HG03045 (cell line): ENCODE measurements at regions not wholly inside any gene's neighbourhood (a gene's known extent, or its start where the extent isn't known, plus 50 kb on each side); places are given as distances from the start of the nearest gene placed in this dataset.

Source experiments
- ATAC-seq: cut with Tn5 transposase; IDR thresholded peaks from one replicate; pipeline ENCODE4 v1.9.1; 2021; ENCODE audit warnings: mild to moderate bottlenecking, moderate library complexity; ENCODE audit not compliant: unreplicated experiment

GRCh38 chr2:212628586-212628985, 90.0 kb upstream of the ERBB4 start:
- ATAC-seq = no peak

- ATAC-seq = no peak
These were observed 87.8 kb upstream of the ERBB4 start for GRCh38 chr2:212626371-212626918.

DNA sequence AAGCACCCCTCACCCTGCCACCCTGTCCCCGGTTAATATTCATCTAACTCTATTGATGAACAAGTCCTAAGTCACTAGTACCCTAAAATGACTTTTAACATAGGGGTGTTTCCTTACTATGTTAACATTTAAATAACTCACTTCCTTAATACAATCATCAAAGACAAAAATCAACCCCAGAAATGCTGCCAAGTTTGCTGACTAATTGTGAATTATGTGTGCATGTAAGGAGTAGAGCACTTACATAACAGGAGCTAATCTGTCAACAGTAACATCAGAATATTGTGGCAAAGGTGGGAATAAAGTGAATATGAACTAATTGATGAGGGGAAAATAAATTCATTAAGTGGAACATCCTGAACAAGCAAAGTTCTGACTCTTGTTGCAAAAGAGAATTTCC, 81.4 kb upstream of the ERBB4 start:
- ATAC-seq = no peak

GRCh38 chr2:212618636-212619035, 80.0 kb upstream of the ERBB4 start:
- no peak for ATAC-seq

DNA sequence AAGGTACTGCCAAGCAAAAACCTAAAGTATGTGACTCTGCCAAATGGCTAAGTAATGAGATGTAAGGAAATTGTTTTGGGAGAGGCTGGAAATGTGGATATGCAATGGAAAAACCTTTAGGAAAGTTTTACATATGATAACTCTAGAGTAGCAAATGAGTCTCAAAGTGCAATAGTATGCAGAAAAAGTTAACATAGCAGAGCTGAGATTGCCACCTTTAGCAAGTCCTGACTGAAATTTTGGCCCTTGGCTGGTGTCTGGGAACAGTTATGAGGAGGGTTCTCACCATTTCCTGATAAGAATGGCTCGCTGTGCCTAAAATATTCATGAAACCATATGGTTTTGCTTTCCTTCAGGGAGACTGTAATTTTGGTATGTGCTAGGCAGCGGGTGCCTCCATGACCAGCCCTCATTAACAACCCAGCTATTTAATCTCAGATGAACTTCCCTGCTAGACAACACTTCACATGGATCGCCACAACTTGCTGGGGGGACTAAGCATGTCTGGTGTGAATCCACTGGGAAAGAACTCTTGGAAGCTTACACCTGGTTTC, 72.3 kb upstream of the ERBB4 start:
- no peak for ATAC-seq

DNA sequence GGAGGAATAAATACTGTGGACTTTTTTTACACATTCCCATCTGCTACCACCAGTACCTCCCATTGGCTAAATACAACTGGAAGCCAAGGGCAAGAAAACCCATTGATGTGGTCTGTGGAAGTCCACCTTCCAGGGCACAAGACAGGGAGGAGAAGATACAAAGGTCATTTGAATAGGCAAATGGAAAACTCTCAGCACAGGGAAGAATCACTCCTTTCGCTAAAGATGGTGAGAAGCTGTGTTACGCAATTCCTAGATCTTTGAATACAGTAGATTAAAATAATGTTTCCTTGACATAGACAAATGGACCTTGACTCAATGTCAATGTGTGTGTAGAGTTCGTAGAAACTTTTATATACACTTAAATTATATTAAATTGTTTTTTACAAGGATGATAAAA, 70.9 kb upstream of the ERBB4 start:
- ATAC-seq = no peak

DNA sequence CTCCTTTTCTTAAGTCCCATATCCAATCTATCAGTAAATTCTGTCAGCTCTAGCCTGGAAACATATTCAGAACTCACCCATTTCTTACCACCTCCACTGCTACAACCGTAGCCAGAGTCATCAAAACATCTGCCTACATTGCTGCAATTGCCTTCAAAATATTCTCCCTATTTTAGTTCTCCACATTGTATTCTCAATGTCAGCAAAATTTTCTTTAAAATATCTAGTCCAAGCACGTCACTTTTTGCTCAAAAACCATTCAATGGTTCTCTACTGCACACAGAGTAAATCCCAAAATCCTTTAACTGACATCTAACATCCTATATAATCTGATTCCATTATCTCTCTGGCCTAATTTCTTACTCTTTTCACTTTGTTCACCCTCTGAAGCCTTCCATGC, 68.5 kb upstream of the ERBB4 start:
- no peak for ATAC-seq

GRCh38 chr2:212606232-212606631, 67.6 kb upstream of the ERBB4 start:
- no peak for ATAC-seq

DNA sequence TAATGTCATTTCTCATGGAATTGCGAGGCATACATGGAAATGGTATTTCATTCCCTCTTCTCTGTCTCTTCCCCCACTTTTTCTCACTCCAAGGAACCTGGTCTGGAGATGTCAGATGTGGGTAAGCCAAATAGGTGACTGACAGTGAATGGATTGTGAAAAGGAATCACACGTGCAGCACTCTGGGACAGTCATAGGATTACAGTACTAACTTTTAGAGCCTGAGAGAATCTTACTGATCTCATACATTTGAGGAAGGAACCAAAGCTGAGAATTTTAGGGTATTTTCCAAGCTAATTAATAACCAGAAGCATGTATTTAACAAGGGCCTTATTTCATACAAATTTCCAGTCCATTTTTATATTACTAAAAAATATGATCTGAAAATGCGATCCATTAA, 58.1 kb upstream of the ERBB4 start:
- no peak for ATAC-seq

DNA sequence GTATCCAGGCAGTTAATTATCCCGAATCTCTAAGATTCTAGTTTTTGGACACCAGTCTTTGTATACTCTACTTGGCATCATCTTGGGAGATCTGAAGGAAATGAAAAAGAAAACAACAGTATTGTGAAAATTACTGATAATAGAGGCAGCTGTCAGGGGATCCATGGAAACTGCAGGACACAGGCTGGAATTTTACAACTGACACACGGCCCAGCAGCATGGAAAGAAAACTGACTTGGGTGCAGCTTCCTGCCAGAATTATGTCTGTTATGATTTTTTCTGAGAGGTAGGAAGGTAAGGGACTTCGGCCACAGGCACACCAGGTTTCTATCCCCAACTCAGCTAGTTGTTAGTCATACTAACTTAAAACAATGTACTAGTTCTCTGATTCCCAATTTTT, 57.7 kb upstream of the ERBB4 start:
- no peak for ATAC-seq

GRCh38 chr2:212595036-212595654, 56.5 kb upstream of the ERBB4 start:
- ATAC-seq = no peak

GRCh38 chr2:212592695-212593094, 54.1 kb upstream of the ERBB4 start:
- ATAC-seq = no peak
